Stomach (tissue), 8 donors: ENCODE measurements at regions not wholly inside any gene's neighbourhood (a gene's known extent, or its start where the extent isn't known, plus 50 kb on each side); places are given as distances from the start of the nearest gene placed in this dataset.

Experiments
- DNase-seq, 2 donors: peaks; one replicate each; pipeline versions ENCODE4 v3.0.0 to v3.0.0-alpha.2; 2013 to 2019
- H3K27ac ChIP-seq, 5 donors: fragments of 200-600 bp in 4 of 5; sonication (generic) in 4 of 5; one replicate each; pipeline ENCODE4 v1.5.1; 2013 to 2019; ENCODE audit warnings: mild to moderate bottlenecking in 1 of 5, moderate library complexity in 1 of 5
- H3K27me3 ChIP-seq, 3 donors: fragments of 200-600 bp; sonication (generic); one replicate each; pipeline ENCODE4 v1.5.1; 2017 to 2019; ENCODE audit warnings: mixed run types in 1 of 3
- H3K36me3 ChIP-seq, 4 donors: fragments of 200-600 bp; sonication (generic); 1 replicate in 3 of 4; 2 replicates in 1 of 4; pipeline ENCODE4 v1.5.1; 2016 to 2019
- H3K4me1 ChIP-seq, 4 donors: fragments of 200-600 bp; sonication (generic); one replicate each; pipeline ENCODE4 v1.5.1; 2016 to 2019
- H3K4me3 ChIP-seq, 4 donors: fragments of 200-600 bp; sonication (generic) in 3 of 4; one replicate each; pipeline ENCODE4 v1.5.1; 2016 to 2019; ENCODE audit warnings: mild to moderate bottlenecking in 1 of 4
- H3K9me3 ChIP-seq, 4 donors: fragments of 200-600 bp; sonication (generic); one replicate each; pipeline ENCODE4 v1.5.1; 2016 to 2019
- EP300 ChIP-seq: sonication (generic); formaldehyde crosslinking; IDR thresholded peaks from one replicate; pipeline ENCODE4 v1.6.1; 2017; ENCODE audit warnings: antibody characterized with exemption
- POLR2A ChIP-seq, 4 donors: fragments of 450-650 bp; IDR thresholded peaks; one replicate each; pipeline ENCODE4 v1.6.1; 2016; ENCODE audit warnings: antibody characterized with exemption in 4 of 4, control low read depth in 2 of 4, mild to moderate bottlenecking in 1 of 4, moderate library complexity in 1 of 4
- POLR2AphosphoS5 ChIP-seq, 3 donors: sonication (generic); formaldehyde crosslinking; IDR thresholded peaks; one replicate each; pipeline ENCODE4 v1.6.1; 2016; ENCODE audit warnings: antibody characterized with exemption in 3 of 3
- whole genome bisulfite sequencing, 5 donors: extraction: QIAGEN DNeasy Blood & Tissue Kit in 3 of 5; methylation state at CpG; one replicate each; pipeline versions ENCODE4 v1.1.5 to v1.1.7; 2013 to 2018; 5-methylcytosine and 5-hydroxymethylcytosine counted together
- intact Hi-C: fragments of 100-400 bp; cut with DNase I; formaldehyde crosslinking; loops from one replicate; pipeline ENCODE4 v1.15.1; 2023; ENCODE audit warnings: low total_unique reads
- small RNA-seq, 4 donors: library from RNA; depleted of rRNA; stranded (forward); fragments of <200 nt; gene quantifications; one replicate each; pipeline ENCODE3, GENCODE V24; 2016
- TF ChIP-seq, protein P1 (sequence below), 7 experiments: fragments of 450-650 bp in 4 of 7; fragments of 200-600 bp in 3 of 7; sonication (generic) in 3 of 7; IDR thresholded peaks; one replicate each; pipeline ENCODE4 v1.5.1; 2016 to 2019; ENCODE audit warnings: antibody characterized with exemption in 7 of 7, control low read depth in 2 of 7, mild to moderate bottlenecking in 1 of 7
- donor health status: healthy with polysubstance abuse.
- donor health status: Bipolar disorder and iron deficiency.
- donor health status: healthy.

DNA sequence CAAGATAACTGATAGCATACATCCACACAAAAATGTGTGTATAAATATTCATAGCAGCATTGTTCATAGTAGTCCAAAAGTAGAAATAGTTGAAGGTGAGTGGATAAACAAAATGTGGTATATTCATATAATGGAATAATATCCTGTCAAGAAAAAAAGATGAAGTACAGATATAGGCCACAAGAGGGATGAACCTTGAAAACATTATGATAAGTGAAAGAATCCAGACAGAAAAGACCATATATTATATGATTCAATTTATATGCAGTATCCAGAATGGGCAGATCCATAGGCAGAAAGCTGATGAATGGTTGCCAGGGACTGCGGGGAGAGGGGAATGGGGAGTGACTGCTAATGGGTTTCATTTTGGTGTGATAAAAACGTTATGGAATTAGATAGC, 54.3 kb upstream of the TNIK start:
- Histone ChIP-seq H3K27me3 (no peaks in the 10 kb centered on the region), H3K4me1 (no peaks in the 10 kb centered on the region)
- WGBS, 5 donors: 73 to 82% (median 77%) methylated on average over 2 of the region's 2 CpGs

DNA sequence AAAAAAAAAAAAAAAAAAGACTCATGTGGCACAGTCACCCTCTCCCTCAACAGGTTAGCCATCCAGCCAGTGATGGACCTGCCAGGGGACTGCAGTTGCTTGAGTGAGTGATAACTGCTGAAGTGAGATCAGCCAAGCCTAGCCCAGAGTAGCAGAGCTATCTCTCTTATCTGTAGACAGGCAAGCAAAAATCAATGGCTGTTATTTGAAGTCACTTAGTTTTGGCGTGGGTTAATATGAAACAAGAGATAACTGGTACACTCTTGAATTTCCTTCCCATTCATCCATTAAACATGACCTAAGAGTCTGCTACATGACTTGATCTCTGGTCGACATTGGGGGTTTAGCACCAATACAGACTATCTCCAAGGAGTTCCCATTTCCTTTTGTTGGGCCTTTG, 51.2 kb upstream of the TNIK start:
- intact Hi-C loops: no loop called here
- no peaks in the 10 kb centered on the region for H3K9me3 ChIP-seq

More for the DNA sequence above, 54.3 kb upstream of the TNIK start:
- TF ChIP-seq, protein P1, sequence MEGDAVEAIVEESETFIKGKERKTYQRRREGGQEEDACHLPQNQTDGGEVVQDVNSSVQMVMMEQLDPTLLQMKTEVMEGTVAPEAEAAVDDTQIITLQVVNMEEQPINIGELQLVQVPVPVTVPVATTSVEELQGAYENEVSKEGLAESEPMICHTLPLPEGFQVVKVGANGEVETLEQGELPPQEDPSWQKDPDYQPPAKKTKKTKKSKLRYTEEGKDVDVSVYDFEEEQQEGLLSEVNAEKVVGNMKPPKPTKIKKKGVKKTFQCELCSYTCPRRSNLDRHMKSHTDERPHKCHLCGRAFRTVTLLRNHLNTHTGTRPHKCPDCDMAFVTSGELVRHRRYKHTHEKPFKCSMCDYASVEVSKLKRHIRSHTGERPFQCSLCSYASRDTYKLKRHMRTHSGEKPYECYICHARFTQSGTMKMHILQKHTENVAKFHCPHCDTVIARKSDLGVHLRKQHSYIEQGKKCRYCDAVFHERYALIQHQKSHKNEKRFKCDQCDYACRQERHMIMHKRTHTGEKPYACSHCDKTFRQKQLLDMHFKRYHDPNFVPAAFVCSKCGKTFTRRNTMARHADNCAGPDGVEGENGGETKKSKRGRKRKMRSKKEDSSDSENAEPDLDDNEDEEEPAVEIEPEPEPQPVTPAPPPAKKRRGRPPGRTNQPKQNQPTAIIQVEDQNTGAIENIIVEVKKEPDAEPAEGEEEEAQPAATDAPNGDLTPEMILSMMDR (IDR thresholded peaks at IDR 0.05): peak in 1 of 7 experiments; percentile 7
- TF ChIP-seq POLR2AphosphoS5 (IDR thresholded peaks at IDR 0.05): no peak
- Histone ChIP-seq H3K4me3 (no peak overlapping the region), H3K9me3 (no peaks in the 10 kb centered on the region), H3K36me3 (no peaks in the 10 kb centered on the region), H3K27ac (no peak overlapping the region)
- intact Hi-C loops: no loop called here
- DNase-seq: no peak

More for the DNA sequence above, 51.2 kb upstream of the TNIK start:
- Histone ChIP-seq H3K27me3 (no peaks in the 10 kb centered on the region), H3K27ac (no peak overlapping the region), H3K36me3 (no peaks in the 10 kb centered on the region), H3K4me1 (no peaks in the 10 kb centered on the region), H3K4me3 (no peak overlapping the region)
- DNase-seq: no peak
- 60 to 78% (median 65%) methylated on average over 2 of the region's 2 CpGs for WGBS, 5 donors
- TF ChIP-seq POLR2A (IDR thresholded peaks at IDR 0.05): no peak
- no peak for TF ChIP-seq EP300
- TF ChIP-seq, protein P1 (IDR thresholded peaks at IDR 0.05): no peak
- no peak for TF ChIP-seq POLR2AphosphoS5 (IDR thresholded peaks at IDR 0.05)

Small RNAs in the stretch of these regions (small RNA-seq; reads per million reads assigned to genes)
- gene AC008134.1: 0 reads per million in 4 donors
